SH-SY5Y (cell line): ENCODE measurements at regions not wholly inside any gene's neighbourhood (a gene's known extent, or its start where the extent isn't known, plus 50 kb on each side); places are given as distances from the start of the nearest gene placed in this dataset.

Experiments
- GATA2 ChIP-seq: IDR thresholded peaks from 2 replicates; pipeline ENCODE4 v1.6.1; 2011; ENCODE audit warnings: mild to moderate bottlenecking, low read depth, low read length
- GATA3 ChIP-seq: IDR thresholded peaks from 2 replicates; pipeline ENCODE4 v1.6.1; 2011; ENCODE audit warnings: low read depth, mild to moderate bottlenecking, low read length, moderate library complexity

DNA sequence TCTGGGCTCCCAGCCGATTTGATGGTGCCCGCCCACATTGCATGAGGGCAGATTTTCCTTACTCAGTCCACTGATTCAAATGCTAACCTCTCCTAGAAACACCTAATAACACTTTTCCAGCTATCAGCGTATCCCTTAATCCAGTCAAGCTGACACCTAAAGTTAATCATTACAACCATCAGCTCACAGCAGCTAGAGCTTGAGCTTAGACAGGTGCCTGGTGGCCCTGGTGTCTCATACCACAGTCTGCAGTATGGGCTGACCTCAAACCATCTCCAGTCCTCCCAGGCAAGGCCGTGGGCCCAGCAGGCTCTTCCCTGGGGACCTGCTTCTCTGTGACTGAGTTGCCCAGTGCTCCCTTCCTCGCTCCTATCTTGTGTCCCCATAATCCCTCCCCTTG, 174.4 kb upstream of the NECTIN1 start:
- no peak for TF ChIP-seq GATA3
- TF ChIP-seq GATA2: no peak
